Renal pelvis (tissue), 1 donor: ENCODE measurements at regions not wholly inside any gene's neighbourhood (a gene's known extent, or its start where the extent isn't known, plus 50 kb on each side); places are given as distances from the start of the nearest gene placed in this dataset.

Source experiments
- DNase-seq: peaks from one replicate; pipeline ENCODE4 v3.0.0-alpha.2; 2013

GRCh38 chr2:2694746-2695145 is 363.7 kb upstream of the MYT1L start:
- no peak for DNase-seq

- DNase-seq: no peak
Observed at GRCh38 chr2:2692599-2693389, 361.7 kb upstream of the MYT1L start.

- DNase-seq: no peak
Observed at GRCh38 chr2:2691419-2691818, 360.3 kb upstream of the MYT1L start.

- DNase-seq: no peak
Observed at GRCh38 chr2:2690985-2691384, 359.9 kb upstream of the MYT1L start.

DNA sequence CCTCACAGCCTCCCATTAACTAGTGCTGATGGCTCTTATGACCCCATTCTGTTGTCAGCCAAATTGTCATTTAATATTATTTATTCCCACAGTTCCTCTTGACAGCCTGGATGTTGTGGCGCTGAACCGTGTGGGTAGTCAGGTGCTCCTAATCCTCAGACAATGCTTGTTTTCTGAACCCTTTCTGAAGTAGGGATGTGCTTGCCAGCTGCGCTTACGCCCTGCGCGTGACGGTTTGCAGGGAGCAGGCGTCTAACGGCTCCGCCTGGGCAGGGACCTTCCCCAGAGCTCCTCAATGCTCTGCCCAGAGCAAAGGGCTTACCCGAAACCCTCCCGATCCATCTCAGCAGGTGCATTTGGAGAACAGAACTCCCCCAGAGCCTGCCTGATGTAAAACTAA is 358.2 kb upstream of the MYT1L start:
- no peak for DNase-seq

- no peak for DNase-seq
Observed at GRCh38 chr2:2688254-2688653, 357.2 kb upstream of the MYT1L start.

GRCh38 chr2:2687745-2688144 is 356.7 kb upstream of the MYT1L start:
- DNase-seq: no peak

DNA sequence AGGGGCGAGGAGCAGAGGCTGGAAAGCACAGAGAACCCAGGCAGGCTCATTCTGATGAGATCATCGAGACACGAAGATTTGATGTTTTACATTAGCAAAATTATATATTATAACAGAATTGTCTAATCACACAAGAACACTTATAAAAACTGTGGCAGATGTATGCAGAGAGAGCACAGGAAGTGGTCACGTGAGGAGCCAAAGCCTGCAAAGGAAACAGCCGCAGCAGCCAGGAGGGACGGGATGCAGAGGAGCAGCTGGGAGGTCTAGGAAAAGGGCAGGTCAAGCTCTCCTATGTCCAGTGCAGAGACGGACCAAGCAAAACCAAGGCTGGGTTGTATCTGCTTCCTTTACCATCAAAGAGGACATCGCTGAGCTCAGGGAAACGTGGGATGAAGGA is 355.1 kb upstream of the MYT1L start:
- no peak for DNase-seq

- DNase-seq: no peak
Observed at GRCh38 chr2:2683606-2684224, 352.6 kb upstream of the MYT1L start.

DNA sequence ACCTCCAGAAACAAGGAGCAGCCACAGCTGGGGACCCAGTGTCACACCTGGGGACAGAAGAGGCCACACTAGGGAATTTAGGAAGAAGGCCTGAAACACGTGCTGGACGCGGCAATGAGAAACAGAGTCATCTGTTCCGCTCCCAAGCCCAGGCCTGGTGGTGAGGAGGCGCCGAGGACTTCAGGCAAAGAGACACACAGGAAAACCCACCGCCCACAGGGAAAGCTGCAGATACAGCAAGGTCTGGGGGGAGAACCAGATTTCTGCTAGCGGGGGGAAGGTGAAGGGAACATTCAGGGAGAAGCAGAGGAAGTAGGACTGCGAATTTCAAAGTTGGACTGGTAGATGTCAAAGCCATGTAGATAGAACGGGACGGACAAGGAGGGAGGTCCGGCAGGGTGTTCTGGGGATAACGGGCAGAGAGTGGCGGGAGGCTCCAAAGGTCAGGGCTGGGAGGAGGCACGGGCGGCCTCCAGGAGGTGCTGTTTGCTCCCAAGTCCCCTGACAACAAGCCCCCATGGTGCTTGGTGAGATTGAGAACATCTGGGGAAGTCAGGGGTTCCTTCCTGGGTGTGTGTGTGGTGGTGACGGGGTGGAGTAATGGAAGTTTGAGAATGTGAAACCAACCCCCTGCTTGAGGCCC is 351.7 kb upstream of the MYT1L start:
- no peak for DNase-seq

DNA sequence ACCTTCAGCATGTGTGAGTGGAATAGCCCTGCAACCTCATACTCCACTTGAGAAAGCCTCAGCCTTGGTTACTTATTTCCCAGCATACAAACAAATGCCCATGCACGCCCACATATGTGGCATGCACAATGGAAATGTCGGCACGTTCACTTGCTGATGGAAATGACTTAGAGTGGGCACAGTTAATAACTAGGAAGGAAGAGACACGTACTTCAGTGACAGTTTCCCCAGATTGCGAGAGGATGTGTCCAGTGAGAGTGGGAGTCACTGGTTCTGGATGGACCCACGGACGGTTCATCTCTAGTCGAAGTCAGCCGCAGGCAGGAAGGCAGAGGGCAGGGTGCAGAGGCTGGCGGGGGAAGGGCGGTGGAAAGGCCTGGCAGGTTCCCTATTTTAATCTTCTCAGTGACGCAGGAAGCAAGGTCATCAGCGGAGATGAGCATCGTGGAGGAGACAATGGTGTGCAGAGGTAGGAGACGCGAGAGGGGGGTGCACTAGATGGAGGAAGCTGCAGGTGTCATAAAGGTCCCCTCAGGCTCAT is 350.7 kb upstream of the MYT1L start:
- peak; percentile 33 for DNase-seq

DNA sequence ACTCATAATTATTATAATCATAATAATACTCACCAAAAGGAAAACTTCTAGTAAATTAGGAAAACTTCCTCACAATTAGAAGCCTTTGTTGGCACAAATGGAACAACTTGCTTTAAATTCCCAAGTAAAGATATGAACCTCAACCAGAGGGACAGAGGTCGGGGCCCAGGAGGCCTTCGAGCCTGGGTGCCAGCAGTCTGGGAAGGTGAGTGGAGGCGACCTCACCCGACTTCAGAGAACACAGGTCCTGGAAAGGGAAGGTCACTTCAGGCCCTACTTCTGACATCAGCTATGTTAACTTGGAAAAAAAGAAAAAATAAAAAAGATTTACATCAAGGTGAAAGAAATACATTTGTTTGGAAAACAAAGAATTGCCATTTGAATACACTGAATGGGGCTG is 350.0 kb upstream of the MYT1L start:
- DNase-seq: no peak

GRCh38 chr2:2674831-2675230 is 343.8 kb upstream of the MYT1L start:
- DNase-seq: no peak

- DNase-seq: no peak
Observed at GRCh38 chr2:2673406-2673805, 342.3 kb upstream of the MYT1L start.

GRCh38 chr2:2672249-2672648 is 341.2 kb upstream of the MYT1L start:
- DNase-seq: no peak

- DNase-seq: no peak
Observed at GRCh38 chr2:2671826-2672225, 340.8 kb upstream of the MYT1L start.

- no peak for DNase-seq
Observed at GRCh38 chr2:2669316-2669715, 338.2 kb upstream of the MYT1L start.

DNA sequence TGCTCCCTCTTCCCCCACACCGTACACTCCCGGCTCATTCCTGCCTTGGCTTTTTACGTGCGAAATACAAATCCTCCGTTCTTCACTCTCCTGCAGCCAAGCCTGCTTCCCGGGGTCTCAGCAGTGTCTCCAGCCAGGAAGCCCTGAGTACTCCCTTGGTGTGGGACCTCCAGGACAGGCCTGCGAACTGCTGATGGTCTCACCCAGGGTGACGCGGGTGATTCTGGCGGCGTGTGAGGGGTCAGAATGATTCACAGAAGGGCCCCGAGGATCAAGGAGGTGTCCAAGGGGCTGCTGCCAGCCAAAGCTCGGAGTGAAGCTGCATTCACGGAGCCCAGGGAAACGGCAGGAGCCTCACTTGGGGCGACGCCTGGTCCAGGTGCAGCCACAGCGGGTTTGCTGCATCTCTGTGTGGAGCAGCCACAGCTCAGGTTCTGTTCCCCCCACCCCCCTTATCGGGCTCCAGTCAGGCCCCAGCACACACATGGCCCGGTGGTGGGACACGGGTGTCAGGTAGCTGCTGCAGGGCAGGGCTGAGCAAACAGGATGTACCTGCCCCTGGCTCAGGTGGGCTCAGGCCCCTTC is 337.7 kb upstream of the MYT1L start:
- DNase-seq: no peak

DNA sequence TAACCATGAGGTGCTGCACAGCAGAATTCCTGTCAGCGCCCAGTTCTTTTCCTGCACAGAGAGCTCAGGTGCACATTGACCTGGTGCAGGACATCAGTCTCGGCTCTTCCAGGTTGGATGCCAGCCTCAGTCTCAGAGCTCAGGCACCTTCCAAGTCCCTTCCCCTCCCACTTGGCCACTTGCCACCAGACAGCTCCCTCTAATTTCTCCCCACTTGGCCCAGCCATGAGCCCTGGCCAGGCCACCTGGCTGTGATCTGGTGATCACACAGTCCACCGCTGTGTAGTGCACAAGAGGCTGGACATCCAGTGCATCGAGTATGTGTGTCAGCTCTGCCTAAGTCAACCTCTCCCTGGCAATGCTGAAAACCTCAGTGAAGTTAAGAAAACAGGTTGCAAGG is 336.6 kb upstream of the MYT1L start:
- no peak for DNase-seq

GRCh38 chr2:2665834-2666133 is 334.7 kb upstream of the MYT1L start:
- DNase-seq: no peak

DNA sequence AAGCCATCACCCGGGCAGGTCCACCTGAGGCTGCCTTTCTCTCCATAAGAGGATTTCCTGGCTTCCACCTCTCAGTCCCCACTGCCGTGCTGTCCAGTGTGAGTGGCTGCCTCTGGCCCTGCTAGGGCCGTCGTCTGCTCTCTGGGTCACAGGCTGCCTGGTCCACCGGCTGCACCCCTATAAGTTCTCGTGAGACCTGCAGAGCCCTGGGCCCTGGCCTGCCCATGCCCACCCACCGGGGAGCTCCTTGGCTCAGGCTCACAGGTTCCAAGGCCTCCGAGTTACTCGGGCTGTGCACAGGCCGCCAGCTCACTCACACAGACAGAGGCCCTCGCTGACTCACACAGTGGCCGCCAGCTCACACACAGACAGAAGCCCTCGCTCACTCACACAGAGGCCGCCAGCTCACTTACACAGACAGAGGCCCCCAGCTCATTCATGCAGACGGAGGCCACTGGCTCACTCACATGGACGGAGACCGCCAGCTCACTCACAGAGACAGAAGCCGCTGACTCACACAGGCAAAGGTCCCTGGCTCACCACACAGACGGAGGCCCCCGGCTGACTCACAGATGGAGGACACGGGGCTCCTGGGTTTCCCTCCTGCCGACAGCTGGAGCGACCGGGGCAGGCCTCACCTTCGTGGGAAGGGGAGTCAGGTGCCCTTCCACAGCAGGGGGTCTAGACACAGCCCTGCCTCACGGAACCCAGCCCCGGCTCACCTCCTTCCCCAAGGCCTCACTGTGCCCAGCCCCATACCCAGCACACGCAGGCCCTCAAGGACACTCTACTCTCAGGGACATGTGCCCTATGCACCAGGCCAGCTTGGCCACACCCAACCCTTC is 334.1 kb upstream of the MYT1L start:
- no peak for DNase-seq
